Ectodermal cell (in vitro differentiated cells): ENCODE measurements at regions not wholly inside any gene's neighbourhood (a gene's known extent, or its start where the extent isn't known, plus 50 kb on each side); places are given as distances from the start of the nearest gene placed in this dataset.
"Not testable (repeated sequence)": the region's sequence is repeated elsewhere in the genome, so short reads cannot be mapped to it uniquely, and the experiment has no call there.

Source experiments
- H3K27ac ChIP-seq: 2 replicates; pipeline ENCODE4 v1.7.0; 2013; ENCODE audit warnings: mild to moderate bottlenecking, low read depth, low read length; ENCODE audit not compliant: insufficient read depth, poor library complexity, severe bottlenecking
- H3K27me3 ChIP-seq: 2 replicates; pipeline ENCODE4 v1.7.0; 2013; ENCODE audit warnings: mild to moderate bottlenecking, low read length; ENCODE audit not compliant: insufficient read depth, control insufficient read depth, poor library complexity, severe bottlenecking
- H3K36me3 ChIP-seq: one replicate; pipeline ENCODE4 v1.7.0; 2013; ENCODE audit warnings: low read length; ENCODE audit not compliant: control insufficient read depth, insufficient read depth
- H3K4me1 ChIP-seq: one replicate; pipeline ENCODE4 v1.7.0; 2013; ENCODE audit warnings: low read length; ENCODE audit not compliant: control insufficient read depth, insufficient read depth
- H3K4me3 ChIP-seq: 2 replicates; pipeline ENCODE4 v1.7.0; 2013; ENCODE audit warnings: low read depth, low read length, control low read depth; ENCODE audit not compliant: insufficient read depth
- H3K9me3 ChIP-seq: 2 replicates; pipeline ENCODE4 v1.7.0; 2013; ENCODE audit warnings: mild to moderate bottlenecking, low read length, moderate library complexity; ENCODE audit not compliant: control insufficient read depth
- WGBS, 2 experiments: methylation state at CpG; one replicate each; pipeline ENCODE4 v1.1.7; 2013; ENCODE audit warnings: missing lambda C conversion rate in 2 of 2; 5-methylcytosine and 5-hydroxymethylcytosine counted together

DNA sequence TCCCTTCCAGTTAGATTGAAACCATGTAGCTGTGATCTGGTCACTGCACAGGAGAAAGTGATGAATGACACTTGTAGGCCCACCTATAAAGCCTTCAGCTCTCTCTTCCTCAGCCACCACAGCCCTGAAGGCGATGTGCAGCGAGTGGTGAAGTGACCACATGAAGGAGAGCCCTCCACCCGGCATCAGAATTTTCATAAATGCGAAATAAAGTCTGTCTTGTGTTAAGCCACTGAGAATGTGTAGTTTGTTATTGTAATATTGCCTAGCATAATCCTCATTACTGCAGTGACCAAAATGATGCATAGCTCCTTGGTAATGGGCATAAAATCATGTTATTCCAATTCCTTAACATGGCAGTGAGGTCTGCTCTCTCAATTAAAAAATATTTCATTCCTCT, 122.1 kb upstream of the LYPLAL1 start:
- H3K36me3 ChIP-seq: no peaks in the 10 kb centered on the region
- no peaks in the 10 kb centered on the region for H3K9me3 ChIP-seq
- no peaks in the 10 kb centered on the region for H3K27me3 ChIP-seq
- 92 to 96% methylated on average over 4 of the region's 4 CpGs for WGBS, 2 experiments
- no peaks in the 10 kb centered on the region for H3K4me1 ChIP-seq
- H3K27ac ChIP-seq: no peak overlapping the region
- H3K4me3 ChIP-seq: no peak overlapping the region

DNA sequence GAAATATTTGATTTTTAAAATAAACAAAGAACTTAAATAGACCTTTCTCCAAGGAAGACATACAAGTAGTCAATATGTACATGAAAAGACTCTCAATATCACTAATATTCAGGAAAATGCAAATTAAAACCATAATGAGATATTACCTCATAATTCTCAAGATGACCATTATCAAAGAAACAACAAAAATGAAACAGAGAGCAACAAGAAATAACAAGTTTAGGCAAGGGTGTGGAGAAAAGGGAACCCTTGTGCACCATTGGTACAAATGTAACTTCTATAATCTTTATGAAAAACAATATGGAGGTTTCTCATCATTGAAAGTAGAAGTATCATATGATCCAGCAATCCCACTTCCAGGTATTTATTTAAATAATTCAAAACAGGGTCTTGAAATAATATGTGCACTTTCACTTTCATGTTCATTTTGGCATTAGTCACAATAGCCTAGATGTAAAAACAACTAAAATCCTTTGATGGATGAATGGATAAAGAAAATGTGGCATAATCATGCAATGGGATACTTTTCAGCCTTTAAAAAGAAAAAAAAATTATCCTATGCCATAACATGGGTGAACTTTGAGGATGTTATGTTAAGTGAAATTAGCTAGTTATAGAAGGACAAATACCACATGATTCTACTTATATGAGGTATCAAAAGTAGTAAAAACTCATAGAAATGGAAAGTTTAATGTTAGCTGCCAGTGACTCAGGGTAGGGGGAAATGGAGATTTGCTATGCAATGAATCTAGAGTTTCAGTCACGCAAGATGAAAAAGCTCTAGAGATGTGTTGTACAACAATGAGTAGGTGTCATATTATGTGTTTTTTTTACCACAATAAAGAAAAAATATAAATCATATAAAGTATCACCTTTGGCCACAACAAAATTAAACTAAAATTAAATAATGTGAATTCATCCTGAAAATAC, 114.5 kb upstream of the LYPLAL1 start:
- no peaks in the 10 kb centered on the region for H3K9me3 ChIP-seq
- H3K27me3 ChIP-seq: no peaks in the 10 kb centered on the region
- 100% methylated on average over 1 of the region's 1 CpG for whole genome bisulfite sequencing, 2 experiments
- no peaks in the 10 kb centered on the region for H3K36me3 ChIP-seq
- no peak overlapping the region for H3K4me3 ChIP-seq
- no peak overlapping the region for H3K27ac ChIP-seq
- H3K4me1 ChIP-seq: no peaks in the 10 kb centered on the region

DNA sequence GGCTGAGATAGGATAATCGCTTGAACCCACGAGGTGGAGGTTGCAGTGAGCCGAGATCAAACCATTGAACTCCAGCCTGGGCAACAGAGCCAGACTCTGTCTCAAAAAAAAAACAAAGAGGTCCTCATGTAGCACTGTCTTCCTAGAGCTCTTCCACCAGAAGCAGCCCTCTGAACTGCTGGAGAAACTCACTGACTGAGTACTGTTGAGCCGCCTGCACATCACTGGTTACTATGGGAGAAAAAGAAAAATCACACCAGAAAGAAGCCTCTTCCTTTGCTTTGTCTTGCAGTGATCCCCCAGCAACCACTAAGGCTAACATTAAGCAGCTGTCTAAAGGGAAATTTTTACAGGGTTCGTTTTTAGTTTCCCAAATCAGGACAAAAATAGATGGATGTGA, 112.9 kb upstream of the LYPLAL1 start:
- no peak overlapping the region for H3K27ac ChIP-seq
- no peaks in the 10 kb centered on the region for H3K4me1 ChIP-seq
- 91 to 93% methylated on average over 4 of the region's 5 CpGs for WGBS, 2 experiments
- H3K9me3 ChIP-seq: no peaks in the 10 kb centered on the region
- H3K27me3 ChIP-seq: no peaks in the 10 kb centered on the region
- H3K4me3 ChIP-seq: no peak overlapping the region
- no peaks in the 10 kb centered on the region for H3K36me3 ChIP-seq

DNA sequence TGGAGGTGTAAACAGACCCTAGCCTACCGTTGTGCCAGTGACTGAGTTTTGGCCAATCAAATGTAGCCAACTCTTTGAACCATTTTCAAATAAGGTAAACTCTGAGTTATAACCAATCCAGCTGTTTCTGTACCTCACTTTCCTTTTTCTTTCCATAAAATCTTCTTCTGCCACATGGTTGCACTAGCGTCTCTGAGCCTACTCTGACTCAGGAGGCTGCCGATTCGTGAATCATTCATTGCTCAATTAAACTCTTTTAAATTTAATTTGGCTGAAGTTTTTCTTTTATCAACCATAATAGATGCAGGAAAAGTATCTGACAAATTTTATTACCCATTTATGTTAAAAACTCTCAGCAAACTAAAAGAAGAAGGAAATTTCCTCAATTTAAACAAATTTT, 111.5 kb upstream of the LYPLAL1 start:
- WGBS, 2 experiments: 82 to 98% methylated on average over 4 of the region's 4 CpGs
- Histone ChIP-seq H3K4me1 (peaks cover 3% of the 10 kb centered on the region), H3K27me3 (no peaks in the 10 kb centered on the region), H3K9me3 (no peaks in the 10 kb centered on the region), H3K36me3 (no peaks in the 10 kb centered on the region), H3K4me3 (no peak overlapping the region), H3K27ac (no peak overlapping the region)

DNA sequence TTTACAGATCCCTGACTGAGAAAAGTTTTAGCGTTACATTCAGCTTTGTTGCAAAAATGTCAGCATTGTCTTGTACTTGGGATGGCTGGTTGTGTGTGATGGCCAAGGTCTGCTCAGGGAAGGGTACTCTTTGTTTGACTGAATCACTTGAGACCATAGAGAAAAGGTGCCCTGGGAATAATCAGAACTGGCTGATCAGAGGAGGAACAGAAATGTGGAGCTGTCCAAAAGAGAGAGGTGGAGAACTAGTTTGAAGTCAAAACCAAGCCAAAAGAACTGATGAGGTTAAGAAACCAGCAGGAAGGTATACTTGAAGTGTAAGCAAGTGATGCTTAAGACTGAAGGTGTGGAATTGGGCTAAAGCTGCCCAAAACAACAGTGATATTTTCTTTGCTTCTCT, 107.6 kb upstream of the LYPLAL1 start:
- 100% methylated on average over 1 of the region's 1 CpG for WGBS, 2 experiments
- Histone ChIP-seq H3K27ac (no peak overlapping the region), H3K9me3 (no peaks in the 10 kb centered on the region), H3K27me3 (no peaks in the 10 kb centered on the region), H3K4me1 (peaks cover 3% of the 10 kb centered on the region), H3K36me3 (no peaks in the 10 kb centered on the region), H3K4me3 (no peak overlapping the region)

DNA sequence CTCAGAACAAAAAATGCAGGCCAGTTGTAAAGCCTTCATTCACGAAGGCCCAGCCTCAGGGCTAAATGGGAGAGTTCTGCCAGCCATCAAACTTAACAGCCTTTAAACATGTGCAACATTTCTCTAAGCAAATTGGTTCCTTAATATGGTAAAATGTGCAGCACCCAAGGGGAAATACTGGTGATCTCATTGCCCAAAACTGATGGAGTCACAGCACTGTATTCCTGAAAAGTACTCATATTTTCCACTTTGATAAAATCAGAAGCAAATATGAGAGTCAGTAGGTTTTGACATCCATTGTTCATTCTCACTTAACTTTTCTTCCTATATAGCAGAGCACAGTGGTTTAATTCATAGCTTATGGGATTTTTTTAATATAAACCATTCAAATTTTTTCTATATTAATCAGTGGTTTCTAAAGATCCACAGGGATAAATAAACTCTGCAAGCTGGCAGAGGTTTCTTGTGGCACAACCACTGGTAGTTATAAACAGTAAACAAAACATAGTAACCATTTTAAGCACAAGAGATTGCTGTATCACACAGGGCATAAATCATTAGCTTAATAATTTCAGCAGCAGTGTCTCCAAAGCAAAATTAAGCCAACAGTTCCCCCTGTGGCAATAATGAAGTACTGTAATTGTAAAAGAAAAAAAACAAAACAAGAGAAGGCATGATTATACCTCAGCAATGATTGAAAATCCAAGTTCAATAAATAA, 106.9 kb upstream of the LYPLAL1 start:
- Histone ChIP-seq H3K9me3 (no peaks in the 10 kb centered on the region), H3K36me3 (no peaks in the 10 kb centered on the region), H3K4me3 (no peak overlapping the region), H3K4me1 (peaks cover 3% of the 10 kb centered on the region), H3K27me3 (no peaks in the 10 kb centered on the region), H3K27ac (no peak overlapping the region)
- 70 to 81% methylated on average over 1 of the region's 1 CpG for WGBS, 2 experiments

DNA sequence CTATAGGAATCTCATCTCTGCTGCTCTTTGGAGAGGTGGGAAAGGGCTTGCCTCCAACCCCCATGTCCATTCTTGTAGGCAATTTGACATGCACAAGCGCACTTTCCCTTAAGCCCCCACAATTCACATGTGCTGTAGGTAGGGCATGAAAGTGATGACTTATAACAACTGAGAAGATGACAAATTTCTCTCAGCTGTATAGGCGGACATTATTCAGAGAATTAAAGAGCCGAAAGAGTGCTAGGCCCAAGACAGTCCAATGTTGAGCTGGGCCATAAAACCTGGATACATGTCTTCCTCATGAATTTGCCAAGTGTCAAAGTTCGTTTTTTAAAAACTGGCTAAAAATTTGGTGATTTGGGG, 106.3 kb upstream of the LYPLAL1 start:
- WGBS, 2 experiments: 94 to 95% methylated on average over 4 of the region's 4 CpGs
- no peaks in the 10 kb centered on the region for H3K9me3 ChIP-seq

DNA sequence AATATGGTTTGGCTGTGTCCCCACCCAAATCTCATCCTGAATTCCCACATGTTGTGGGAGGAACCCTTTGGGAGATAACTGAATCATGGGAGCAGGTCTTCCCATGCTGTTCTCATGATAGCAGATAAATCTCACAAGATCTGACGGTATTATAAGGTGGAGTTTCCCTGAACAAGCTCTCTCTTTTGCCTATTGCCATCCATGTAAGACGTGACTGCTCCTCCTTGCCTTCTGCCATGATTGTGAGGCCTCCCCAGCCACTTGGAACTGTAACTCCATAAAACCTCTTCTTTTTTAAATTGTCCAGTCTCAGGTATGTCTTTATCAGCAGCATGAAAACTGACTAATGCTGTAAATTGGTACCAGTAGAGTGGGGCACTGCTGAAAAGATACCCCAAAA, 103.3 kb upstream of the LYPLAL1 start:
- H3K4me3 ChIP-seq, H3K9me3 ChIP-seq, H3K27me3 ChIP-seq, H3K36me3 ChIP-seq, H3K4me1 ChIP-seq, H3K27ac ChIP-seq: not testable (repeated sequence)
- 89% methylated on average over 2 of the region's 2 CpGs for WGBS, 2 experiments

More for the DNA sequence above, 106.3 kb upstream of the LYPLAL1 start:
- H3K4me3 ChIP-seq: no peak overlapping the region
- H3K36me3 ChIP-seq: no peaks in the 10 kb centered on the region
- H3K27me3 ChIP-seq: no peaks in the 10 kb centered on the region
- peaks cover 3% of the 10 kb centered on the region for H3K4me1 ChIP-seq
- H3K27ac ChIP-seq: no peak overlapping the region

DNA sequence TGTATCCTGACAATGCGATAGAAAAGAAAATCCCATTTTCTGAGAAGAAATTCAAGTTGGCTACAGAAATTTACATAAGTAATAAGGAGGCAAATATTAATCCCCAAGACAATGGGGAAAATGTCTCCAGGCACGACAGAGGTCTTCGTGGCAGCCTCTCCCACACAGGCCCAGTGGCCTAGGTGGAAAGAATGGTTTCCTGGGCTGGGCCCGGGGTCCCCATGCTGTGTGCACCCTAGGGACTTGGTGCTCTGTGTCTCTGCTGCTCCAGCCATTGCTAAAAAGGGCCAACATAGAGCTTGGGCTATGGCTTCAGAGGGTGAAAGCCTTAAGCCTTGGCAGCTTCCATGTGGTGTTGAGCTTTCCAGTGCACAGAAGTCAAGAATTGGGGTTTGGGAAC, 102.5 kb upstream of the LYPLAL1 start:
- H3K36me3 ChIP-seq: no peaks in the 10 kb centered on the region
- no peak overlapping the region for H3K4me3 ChIP-seq
- WGBS, 2 experiments: 90 to 93% methylated on average over 4 of the region's 4 CpGs
- peaks cover 1% of the 10 kb centered on the region for H3K4me1 ChIP-seq
- H3K9me3 ChIP-seq: no peaks in the 10 kb centered on the region
- no peaks in the 10 kb centered on the region for H3K27me3 ChIP-seq
- no peak overlapping the region for H3K27ac ChIP-seq

DNA sequence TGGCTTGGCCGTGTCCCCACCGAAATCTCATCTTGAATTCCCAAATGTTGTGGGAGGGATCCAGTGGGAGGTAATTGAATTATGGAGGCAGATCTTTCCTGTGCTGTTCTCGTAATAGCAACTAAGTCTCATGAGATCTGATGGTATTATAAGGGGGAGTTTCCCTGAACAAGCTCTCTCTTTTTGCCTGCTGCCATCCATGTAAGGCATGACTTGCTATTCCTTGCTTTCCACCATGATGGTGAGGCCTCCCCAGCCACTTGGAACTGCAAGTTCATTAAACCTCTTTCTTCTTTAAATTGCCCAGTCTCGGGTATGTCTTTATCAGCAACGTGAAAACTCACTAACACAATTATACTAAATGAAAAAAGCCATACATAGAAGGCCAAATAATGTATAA, 101.3 kb upstream of the LYPLAL1 start:
- H3K36me3 ChIP-seq: no peaks in the 10 kb centered on the region
- no peaks in the 10 kb centered on the region for H3K27me3 ChIP-seq
- no peaks in the 10 kb centered on the region for H3K9me3 ChIP-seq
- H3K27ac ChIP-seq: no peak overlapping the region
- H3K4me1 ChIP-seq: no peaks in the 10 kb centered on the region
- 95% methylated on average over 5 of the region's 5 CpGs for WGBS, 2 experiments
- H3K4me3 ChIP-seq: no peak overlapping the region
